Thoracic aorta (tissue), 2 donors: ENCODE measurements at regions not wholly inside any gene's neighbourhood (a gene's known extent, or its start where the extent isn't known, plus 50 kb on each side); places are given as distances from the start of the nearest gene placed in this dataset.

Experiments
- ATAC-seq: fragments of 150-250 bp; one replicate; pipeline ENCODE4 v1.8.0; 2017; ENCODE audit warnings: low read depth; ENCODE audit not compliant: insufficient number of reproducible peaks, low FRiP score
- DNase-seq: peaks from one replicate; pipeline ENCODE4 v3.0.0-alpha.2; 2020; ENCODE audit warnings: low spot score
- H3K27ac ChIP-seq, 2 donors: fragments of 200-600 bp; sonication (generic); 1 replicate in 1 of 2; 2 replicates in 1 of 2; pipeline ENCODE4 v1.5.1; 2016; ENCODE audit warnings: mild to moderate bottlenecking in 2 of 2, moderate library complexity in 2 of 2
- H3K27me3 ChIP-seq: fragments of 200-600 bp; sonication (generic); replicated peaks from 2 replicates; pipeline ENCODE4 v1.6.0; 2016; ENCODE audit warnings: mild to moderate bottlenecking; ENCODE audit not compliant: insufficient read depth
- H3K36me3 ChIP-seq: fragments of 200-600 bp; sonication (generic); one replicate; pipeline ENCODE4 v1.5.1; 2016
- H3K4me1 ChIP-seq, 2 donors: fragments of 200-600 bp; sonication (generic); 1 replicate in 1 of 2; 2 replicates in 1 of 2; pipeline versions ENCODE4 v1.5.1 to v1.6.0; 2016; ENCODE audit warnings: low read depth in 2 of 2, mild to moderate bottlenecking in 1 of 2; ENCODE audit not compliant: control insufficient read depth in 1 of 2
- H3K4me3 ChIP-seq: fragments of 200-600 bp; sonication (generic); 2 replicates; pipeline ENCODE4 v1.5.1; 2016; ENCODE audit warnings: mild to moderate bottlenecking
- H3K9me3 ChIP-seq: fragments of 200-600 bp; sonication (generic); 2 replicates; pipeline ENCODE4 v1.5.1; 2016
- CTCF ChIP-seq: fragments of 200-600 bp; sonication (generic); IDR thresholded peaks from one replicate; pipeline ENCODE4 v1.5.1; 2019; ENCODE audit warnings: antibody characterized with exemption

DNA sequence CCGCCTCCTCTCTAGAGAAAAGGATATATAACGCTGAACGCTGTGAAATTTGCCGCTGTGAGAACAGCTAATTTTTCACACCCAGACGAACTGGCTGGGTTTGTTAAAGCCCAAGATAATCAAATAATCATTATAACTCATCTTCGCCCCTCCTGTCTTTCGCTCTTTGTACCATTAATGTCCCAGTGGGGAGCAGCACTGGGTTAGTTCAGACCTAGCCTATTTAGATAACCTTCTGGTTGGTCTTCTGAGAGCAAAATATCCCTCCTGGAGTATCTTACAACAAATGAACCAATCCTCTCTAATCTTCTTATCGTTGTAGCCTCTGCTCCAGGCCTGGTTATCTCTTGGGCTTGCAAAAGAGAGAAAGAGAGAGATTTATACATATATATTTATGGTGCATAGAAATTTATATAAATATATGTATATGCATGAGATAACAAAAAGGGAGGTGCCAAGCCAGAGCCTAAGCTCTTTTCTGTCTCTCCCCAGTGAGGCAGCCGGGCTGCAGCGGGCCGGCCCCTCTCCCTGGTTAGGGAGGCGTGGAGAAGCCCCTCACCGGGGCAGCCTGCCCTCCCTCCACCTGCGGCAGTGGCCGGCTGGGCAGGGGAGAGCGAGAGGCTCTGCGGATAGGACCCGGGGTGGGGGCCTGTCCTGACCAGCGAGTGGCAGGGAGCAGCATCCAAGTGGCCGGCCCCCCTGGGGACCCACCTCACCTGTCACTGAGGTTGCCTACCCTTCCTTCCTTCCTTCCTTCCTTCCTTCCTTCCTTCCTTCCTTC is 202.0 kb upstream of the LHX5 start:
- Histone ChIP-seq H3K27ac (no peak overlapping the region), H3K36me3 (no peaks in the 10 kb centered on the region), H3K4me3 (no peak overlapping the region), H3K9me3 (no peaks in the 10 kb centered on the region), H3K27me3 (no peaks in the 10 kb centered on the region), H3K4me1 (no peaks in the 10 kb centered on the region)
- ATAC-seq = no peak
- no peak for TF ChIP-seq CTCF
- DNase-seq = no peak

DNA sequence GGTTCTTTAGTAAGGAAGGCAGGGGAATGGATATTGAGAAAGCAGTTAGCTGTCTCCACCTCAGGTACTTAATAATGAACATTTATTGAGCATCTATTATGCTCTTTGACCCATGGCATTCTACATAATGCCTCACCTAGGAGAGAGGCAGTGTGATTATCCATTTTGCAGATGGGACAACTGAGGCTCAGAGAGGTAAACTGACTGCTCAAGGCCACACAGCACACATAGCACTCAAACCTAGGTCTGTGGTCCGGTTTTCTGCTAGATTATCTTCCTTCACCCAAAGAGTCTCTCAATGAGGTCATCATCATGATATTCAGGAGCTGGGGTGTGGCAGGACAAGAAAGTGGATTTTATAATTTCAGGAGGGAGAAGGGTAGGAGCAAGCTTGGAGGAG is 199.1 kb upstream of the LHX5 start:
- Histone ChIP-seq H3K9me3 (no peaks in the 10 kb centered on the region), H3K36me3 (no peaks in the 10 kb centered on the region), H3K4me1 (no peaks in the 10 kb centered on the region), H3K4me3 (no peak overlapping the region), H3K27me3 (no peaks in the 10 kb centered on the region), H3K27ac (no peak overlapping the region)
- TF ChIP-seq CTCF = no peak
- DNase-seq = no peak
- no peak for ATAC-seq

DNA sequence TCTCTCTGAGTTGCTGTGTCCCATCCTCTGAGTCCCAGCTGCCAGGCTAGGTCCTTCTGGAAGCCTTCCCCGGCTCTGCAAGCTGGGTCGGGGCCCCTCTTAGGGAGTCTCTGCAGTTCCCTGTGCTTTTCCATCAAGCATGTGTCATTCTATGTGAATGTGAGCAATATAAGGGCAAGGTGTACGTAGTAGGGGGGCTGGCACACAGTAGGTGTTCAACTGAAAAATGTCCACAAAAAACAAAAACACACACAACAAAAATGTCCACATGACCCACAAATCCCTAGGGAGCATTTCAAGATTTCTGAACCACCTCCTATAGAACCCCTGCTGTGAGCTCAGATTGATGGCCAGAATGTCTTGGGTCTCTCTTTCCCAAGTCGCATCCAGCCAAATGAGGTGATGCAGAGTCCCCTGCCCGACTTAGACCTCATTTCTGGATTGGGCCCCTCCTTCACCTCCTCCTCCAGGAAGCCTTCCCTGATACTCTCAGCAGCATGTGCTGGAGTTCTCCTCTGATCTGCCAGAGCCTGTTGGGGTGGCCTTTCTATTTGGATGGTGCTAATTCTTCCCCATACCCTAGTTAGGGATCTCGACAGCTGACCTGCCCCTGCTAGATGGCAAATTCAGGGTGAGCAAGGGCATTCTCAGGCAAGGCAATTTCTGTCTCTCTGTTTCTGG is 196.1 kb upstream of the LHX5 start:
- no peak for DNase-seq
- no peak for TF ChIP-seq CTCF
- Histone ChIP-seq H3K27ac (no peak overlapping the region), H3K9me3 (no peaks in the 10 kb centered on the region), H3K4me1 (no peaks in the 10 kb centered on the region), H3K27me3 (no peaks in the 10 kb centered on the region), H3K4me3 (no peak overlapping the region), H3K36me3 (no peaks in the 10 kb centered on the region)
- ATAC-seq = no peak

- TF ChIP-seq CTCF = no peak
- H3K27ac ChIP-seq = no peak overlapping the region
- no peaks in the 10 kb centered on the region for H3K4me1 ChIP-seq
- ATAC-seq = no peak
- no peak overlapping the region for H3K4me3 ChIP-seq
- no peaks in the 10 kb centered on the region for H3K36me3 ChIP-seq
- H3K27me3 ChIP-seq = no peaks in the 10 kb centered on the region
- no peak for DNase-seq
- no peaks in the 10 kb centered on the region for H3K9me3 ChIP-seq
These were observed 195.4 kb upstream of the LHX5 start for GRCh38 chr12:113667095-113667494.

DNA sequence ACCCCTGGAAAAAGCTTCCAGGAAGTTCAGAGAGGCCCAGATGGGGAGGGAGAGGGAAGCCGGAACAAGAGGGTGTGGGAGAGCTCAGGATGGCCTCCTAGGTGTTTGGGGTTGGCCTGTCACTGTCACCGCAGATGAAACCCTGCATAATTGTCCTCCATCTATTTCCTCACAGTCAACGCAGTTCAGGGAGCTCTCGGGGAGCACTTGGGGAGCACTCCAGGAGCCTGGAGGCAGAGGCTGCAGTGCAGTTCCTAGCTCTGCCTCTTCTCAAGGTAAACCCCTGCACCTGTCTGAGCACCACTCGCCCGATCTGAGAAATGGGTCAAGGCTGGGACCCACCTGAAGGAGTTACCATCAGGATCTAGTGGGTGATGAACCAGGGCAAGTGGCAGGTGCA is 194.6 kb upstream of the LHX5 start:
- no peaks in the 10 kb centered on the region for H3K36me3 ChIP-seq
- no peaks in the 10 kb centered on the region for H3K9me3 ChIP-seq
- no peak overlapping the region for H3K27ac ChIP-seq
- H3K4me3 ChIP-seq = no peak overlapping the region
- ATAC-seq (no peak), DNase-seq (no peak)
- TF ChIP-seq CTCF = no peak
- H3K4me1 ChIP-seq = no peaks in the 10 kb centered on the region
- no peaks in the 10 kb centered on the region for H3K27me3 ChIP-seq
